PFSK-1 (cell line): ENCODE measurements at regions not wholly inside any gene's neighbourhood (a gene's known extent, or its start where the extent isn't known, plus 50 kb on each side); places are given as distances from the start of the nearest gene placed in this dataset.

Experiments used
- FOXP2 ChIP-seq: optimal IDR thresholded peaks from 2 replicates; pipeline ENCODE3; 2011; ENCODE audit warnings: borderline replicate concordance, control low read depth, inconsistent platforms; ENCODE audit not compliant: insufficient read depth; ENCODE audit errors: extremely low read length, extremely low read depth
- POLR2AphosphoS5 ChIP-seq: IDR thresholded peaks from 2 replicates; pipeline ENCODE4 v1.6.1; 2012; ENCODE audit warnings: low read depth, mild to moderate bottlenecking, control low read depth, low read length, moderate library complexity
- SIN3A ChIP-seq: IDR thresholded peaks from 2 replicates; pipeline ENCODE4 v1.6.1; 2012; ENCODE audit warnings: mild to moderate bottlenecking, low read length, moderate library complexity, borderline replicate concordance; ENCODE audit not compliant: insufficient read depth
- TAF1 ChIP-seq: IDR thresholded peaks from 2 replicates; pipeline ENCODE4 v1.6.1; 2012; ENCODE audit warnings: low read length, control low read depth, borderline replicate concordance; ENCODE audit not compliant: insufficient read depth
- TF ChIP-seq, protein P1 (sequence below), 2 experiments: IDR thresholded peaks; 2 replicates each; pipeline versions ENCODE4 v1.6.1 to v1.8.0; 2011 to 2012; ENCODE audit warnings: low read depth in 2 of 2, low read length in 2 of 2, control low read depth in 1 of 2, inconsistent platforms in 1 of 2, mild to moderate bottlenecking in 1 of 2, moderate library complexity in 1 of 2; ENCODE audit not compliant: insufficient read depth in 1 of 2

DNA sequence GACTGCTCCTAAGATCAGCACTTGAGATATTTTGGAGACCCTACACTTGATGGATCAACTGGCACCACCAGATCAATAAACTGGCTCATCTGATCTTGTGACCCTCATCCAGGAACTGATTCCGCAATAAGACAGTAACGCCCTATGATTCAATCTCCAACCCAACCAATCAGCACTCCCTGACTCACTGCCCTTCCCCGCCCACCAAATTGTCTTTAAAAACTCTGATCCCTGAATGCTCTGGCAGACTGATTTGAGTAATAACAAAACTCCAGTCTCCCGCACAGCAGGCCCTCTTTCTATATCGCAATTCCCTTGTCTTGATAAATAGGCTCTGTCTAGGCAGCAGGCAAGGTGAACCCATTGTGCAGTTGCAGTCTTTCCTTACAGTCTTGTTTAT lies 677.0 kb downstream of the LRRC70 start:
- TF ChIP-seq, protein P1, sequence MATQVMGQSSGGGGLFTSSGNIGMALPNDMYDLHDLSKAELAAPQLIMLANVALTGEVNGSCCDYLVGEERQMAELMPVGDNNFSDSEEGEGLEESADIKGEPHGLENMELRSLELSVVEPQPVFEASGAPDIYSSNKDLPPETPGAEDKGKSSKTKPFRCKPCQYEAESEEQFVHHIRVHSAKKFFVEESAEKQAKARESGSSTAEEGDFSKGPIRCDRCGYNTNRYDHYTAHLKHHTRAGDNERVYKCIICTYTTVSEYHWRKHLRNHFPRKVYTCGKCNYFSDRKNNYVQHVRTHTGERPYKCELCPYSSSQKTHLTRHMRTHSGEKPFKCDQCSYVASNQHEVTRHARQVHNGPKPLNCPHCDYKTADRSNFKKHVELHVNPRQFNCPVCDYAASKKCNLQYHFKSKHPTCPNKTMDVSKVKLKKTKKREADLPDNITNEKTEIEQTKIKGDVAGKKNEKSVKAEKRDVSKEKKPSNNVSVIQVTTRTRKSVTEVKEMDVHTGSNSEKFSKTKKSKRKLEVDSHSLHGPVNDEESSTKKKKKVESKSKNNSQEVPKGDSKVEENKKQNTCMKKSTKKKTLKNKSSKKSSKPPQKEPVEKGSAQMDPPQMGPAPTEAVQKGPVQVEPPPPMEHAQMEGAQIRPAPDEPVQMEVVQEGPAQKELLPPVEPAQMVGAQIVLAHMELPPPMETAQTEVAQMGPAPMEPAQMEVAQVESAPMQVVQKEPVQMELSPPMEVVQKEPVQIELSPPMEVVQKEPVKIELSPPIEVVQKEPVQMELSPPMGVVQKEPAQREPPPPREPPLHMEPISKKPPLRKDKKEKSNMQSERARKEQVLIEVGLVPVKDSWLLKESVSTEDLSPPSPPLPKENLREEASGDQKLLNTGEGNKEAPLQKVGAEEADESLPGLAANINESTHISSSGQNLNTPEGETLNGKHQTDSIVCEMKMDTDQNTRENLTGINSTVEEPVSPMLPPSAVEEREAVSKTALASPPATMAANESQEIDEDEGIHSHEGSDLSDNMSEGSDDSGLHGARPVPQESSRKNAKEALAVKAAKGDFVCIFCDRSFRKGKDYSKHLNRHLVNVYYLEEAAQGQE (IDR thresholded peaks at IDR 0.05; ENCODE audit: insufficient read depth in 1 of 2, low read depth in 2 of 2, low read length in 2 of 2): no peak
- TF ChIP-seq FOXP2 (no peak), POLR2AphosphoS5 (no peak), SIN3A (no peak), TAF1 (no peak)

- TF ChIP-seq FOXP2: no peak
- TF ChIP-seq, protein P1 (IDR thresholded peaks at IDR 0.05; ENCODE audit: insufficient read depth in 1 of 2, low read depth in 2 of 2, low read length in 2 of 2): no peak
- no peak for TF ChIP-seq POLR2AphosphoS5
- no peak for TF ChIP-seq TAF1
- TF ChIP-seq SIN3A: no peak
Observed at GRCh38 chr5:63250939-63251338, 672.3 kb downstream of the LRRC70 start.

DNA sequence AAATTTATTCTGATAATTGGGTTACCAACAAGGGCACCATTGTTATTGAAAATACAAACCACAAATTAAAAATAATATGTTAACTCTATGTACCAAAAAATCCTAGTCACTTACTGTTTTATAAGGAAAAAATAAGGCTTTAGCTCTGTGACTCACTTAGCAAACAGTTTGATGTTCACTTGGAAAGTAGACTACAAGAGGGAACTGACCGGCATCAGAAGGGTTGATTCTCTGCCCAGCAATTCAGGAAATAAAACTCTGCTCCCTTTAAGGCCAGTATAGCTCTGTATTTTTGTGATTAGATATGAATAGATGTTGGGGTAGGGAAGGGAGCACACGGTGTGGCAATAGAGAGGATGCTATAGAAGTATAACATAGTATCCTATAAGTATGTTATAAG lies 671.3 kb downstream of the LRRC70 start:
- TF ChIP-seq POLR2AphosphoS5: no peak
- TF ChIP-seq SIN3A: no peak
- TF ChIP-seq FOXP2: no peak
- TF ChIP-seq, protein P1 (IDR thresholded peaks at IDR 0.05; ENCODE audit: insufficient read depth in 1 of 2, low read depth in 2 of 2, low read length in 2 of 2): no peak
- no peak for TF ChIP-seq TAF1

GRCh38 chr5:63247651-63248050 lies 669.0 kb downstream of the LRRC70 start:
- TF ChIP-seq, protein P1 (IDR thresholded peaks at IDR 0.05; ENCODE audit: insufficient read depth in 1 of 2, low read depth in 2 of 2, low read length in 2 of 2): no peak
- TF ChIP-seq TAF1: no peak

DNA sequence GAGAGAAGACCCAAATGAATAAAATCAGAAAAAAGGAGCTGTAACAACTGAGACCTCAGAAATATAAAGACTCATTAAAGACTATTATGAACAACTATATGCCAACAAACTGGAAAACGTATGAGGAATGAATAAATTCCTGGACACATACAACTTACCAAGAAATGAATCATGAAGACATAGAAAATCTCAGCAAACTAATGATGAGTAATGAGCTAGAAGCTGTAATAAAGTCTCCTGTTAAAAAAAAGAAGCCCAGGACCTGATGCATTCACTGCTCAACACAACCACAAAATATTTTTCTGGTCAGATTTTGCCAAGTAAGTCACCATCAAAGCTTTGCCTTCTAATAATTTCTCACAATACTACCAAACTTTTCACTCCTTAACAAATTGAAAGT lies 666.7 kb downstream of the LRRC70 start:
- TF ChIP-seq FOXP2: no peak
- TF ChIP-seq SIN3A: no peak
- no peak for TF ChIP-seq POLR2AphosphoS5
- TF ChIP-seq TAF1: no peak
- TF ChIP-seq, protein P1 (IDR thresholded peaks at IDR 0.05; ENCODE audit: insufficient read depth in 1 of 2, low read depth in 2 of 2, low read length in 2 of 2): no peak
